Fibroblast of lung (primary cell): ENCODE measurements at regions not wholly inside any gene's neighbourhood (a gene's known extent, or its start where the extent isn't known, plus 50 kb on each side); places are given as distances from the start of the nearest gene placed in this dataset.

Source experiments
- DNase-seq, 2 donors: peaks; one replicate each; pipeline versions ENCODE4 v3.0.0 to v3.0.0-alpha.2; 2010; ENCODE audit warnings: low read depth in 2 of 2
- H2AFZ ChIP-seq: 2 replicates; pipeline ENCODE4 v1.5.1; 2012; ENCODE audit warnings: low read length, control low read depth, inconsistent platforms
- H3K27ac ChIP-seq: 2 replicates; pipeline ENCODE4 v1.5.1; 2011; ENCODE audit warnings: low read length, control low read depth; ENCODE audit not compliant: insufficient read depth
- H3K27me3 ChIP-seq: 2 replicates; pipeline ENCODE4 v1.5.1; 2011; ENCODE audit warnings: mild to moderate bottlenecking, low read length; ENCODE audit not compliant: control insufficient read depth, insufficient read depth
- H3K36me3 ChIP-seq: 2 replicates; pipeline ENCODE4 v1.5.1; 2011; ENCODE audit warnings: low read length; ENCODE audit not compliant: control insufficient read depth, insufficient read depth
- H3K4me1 ChIP-seq: 2 replicates; pipeline ENCODE4 v1.5.1; 2011; ENCODE audit warnings: low read length; ENCODE audit not compliant: control insufficient read depth, insufficient read depth; ENCODE audit errors: extremely low read depth
- H3K4me2 ChIP-seq: 2 replicates; pipeline ENCODE4 v1.5.1; 2011; ENCODE audit warnings: low read length, control low read depth; ENCODE audit not compliant: insufficient read depth; ENCODE audit errors: extremely low read depth
- H3K4me3 ChIP-seq, 4 experiments: fragments of 200-600 bp in 1 of 4; sonication (generic) in 1 of 4; replicated peaks in 1 of 4; 2 replicates each; pipeline ENCODE4 v1.5.1; 2011 to 2016; ENCODE audit warnings: low read length in 4 of 4, low read depth in 3 of 4, mild to moderate bottlenecking in 3 of 4, control low read depth in 2 of 4, inconsistent platforms in 1 of 4, mixed read lengths in 1 of 4; ENCODE audit not compliant: insufficient read depth in 1 of 4; ENCODE audit errors: control extremely low read depth in 1 of 4
- H3K79me2 ChIP-seq: 2 replicates; pipeline ENCODE4 v1.5.1; 2012; ENCODE audit warnings: mild to moderate bottlenecking, low read length, inconsistent platforms; ENCODE audit not compliant: control insufficient read depth, insufficient read depth
- H3K9ac ChIP-seq: 2 replicates; pipeline ENCODE4 v1.5.1; 2011; ENCODE audit warnings: mild to moderate bottlenecking, low read length, control low read depth; ENCODE audit not compliant: insufficient read depth
- H3K9me3 ChIP-seq: 2 replicates; pipeline ENCODE4 v1.5.1; 2012; ENCODE audit warnings: low read depth, low read length; ENCODE audit not compliant: control insufficient read depth, insufficient read depth
- H4K20me1 ChIP-seq: 2 replicates; pipeline ENCODE4 v1.5.1; 2011; ENCODE audit warnings: low read length; ENCODE audit not compliant: control insufficient read depth, insufficient read depth; ENCODE audit errors: extremely low read depth
- EZH2 ChIP-seq: IDR thresholded peaks from 2 replicates; pipeline ENCODE4 v1.5.1; 2012; ENCODE audit warnings: low read length, control low read depth, mild to moderate bottlenecking; ENCODE audit errors: missing control alignments
- TF ChIP-seq, protein P1 (sequence below), 2 donors: IDR thresholded peaks in 1 of 2; conservative IDR thresholded peaks in 1 of 2; 1 replicate in 1 of 2; 2 replicates in 1 of 2; pipeline ENCODE4 v1.5.1; 2011 to 2012; ENCODE audit warnings: low read length in 2 of 2, control low read depth in 1 of 2, inconsistent platforms in 1 of 2, low read depth in 1 of 2, mild to moderate bottlenecking in 1 of 2

DNA sequence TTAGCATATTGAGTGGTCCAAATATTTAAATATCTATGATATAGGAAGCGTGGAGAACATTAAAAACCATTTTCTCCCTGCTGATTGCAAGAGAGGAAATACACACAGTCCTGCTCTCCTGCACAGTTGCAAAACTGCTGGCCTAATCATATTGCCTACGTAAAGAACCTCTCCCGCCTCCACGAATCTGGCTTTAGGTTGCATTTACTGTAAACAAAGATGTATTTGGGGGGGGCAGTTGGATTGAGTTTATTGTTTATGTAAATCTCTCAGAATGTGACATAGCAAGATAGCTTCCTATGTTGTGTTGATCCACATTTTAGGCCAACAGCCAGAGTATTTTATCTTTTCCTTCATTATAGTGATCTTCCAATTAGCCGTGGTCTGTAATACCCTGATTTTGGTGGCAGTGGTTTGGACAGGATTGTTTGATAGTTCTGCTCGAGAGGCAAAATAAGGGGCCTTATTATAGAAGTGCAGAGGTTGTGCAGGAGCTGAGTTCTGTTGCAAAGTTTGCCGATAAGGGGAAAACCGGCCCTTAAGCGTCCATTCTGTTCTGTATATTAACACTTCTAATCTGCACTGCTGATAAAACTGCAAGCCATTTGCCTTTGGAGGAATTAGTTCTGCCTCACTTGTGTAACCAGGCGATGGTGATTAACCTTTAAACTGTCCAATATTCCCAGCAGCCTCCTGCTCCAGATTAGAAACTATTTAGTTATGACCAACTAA is 101.6 kb upstream of the SIX3 start:
- H3K9me3 ChIP-seq: no peaks in the 10 kb centered on the region
- H3K27ac ChIP-seq: no peak overlapping the region
- no peak overlapping the region for H3K4me3 ChIP-seq
- no peak overlapping the region for H2AFZ ChIP-seq
- no peaks in the 10 kb centered on the region for H3K36me3 ChIP-seq
- H4K20me1 ChIP-seq: no peaks in the 10 kb centered on the region
- no peak overlapping the region for H3K9ac ChIP-seq
- DNase-seq: no peak
- peaks cover 2% of the 10 kb centered on the region for H3K27me3 ChIP-seq
- H3K4me2 ChIP-seq: no peak overlapping the region
- H3K4me1 ChIP-seq: no peaks in the 10 kb centered on the region
- no peak for TF ChIP-seq EZH2
- TF ChIP-seq, protein P1, sequence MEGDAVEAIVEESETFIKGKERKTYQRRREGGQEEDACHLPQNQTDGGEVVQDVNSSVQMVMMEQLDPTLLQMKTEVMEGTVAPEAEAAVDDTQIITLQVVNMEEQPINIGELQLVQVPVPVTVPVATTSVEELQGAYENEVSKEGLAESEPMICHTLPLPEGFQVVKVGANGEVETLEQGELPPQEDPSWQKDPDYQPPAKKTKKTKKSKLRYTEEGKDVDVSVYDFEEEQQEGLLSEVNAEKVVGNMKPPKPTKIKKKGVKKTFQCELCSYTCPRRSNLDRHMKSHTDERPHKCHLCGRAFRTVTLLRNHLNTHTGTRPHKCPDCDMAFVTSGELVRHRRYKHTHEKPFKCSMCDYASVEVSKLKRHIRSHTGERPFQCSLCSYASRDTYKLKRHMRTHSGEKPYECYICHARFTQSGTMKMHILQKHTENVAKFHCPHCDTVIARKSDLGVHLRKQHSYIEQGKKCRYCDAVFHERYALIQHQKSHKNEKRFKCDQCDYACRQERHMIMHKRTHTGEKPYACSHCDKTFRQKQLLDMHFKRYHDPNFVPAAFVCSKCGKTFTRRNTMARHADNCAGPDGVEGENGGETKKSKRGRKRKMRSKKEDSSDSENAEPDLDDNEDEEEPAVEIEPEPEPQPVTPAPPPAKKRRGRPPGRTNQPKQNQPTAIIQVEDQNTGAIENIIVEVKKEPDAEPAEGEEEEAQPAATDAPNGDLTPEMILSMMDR (conservative IDR thresholded peaks at IDR 0.05 in 1 of 2, IDR thresholded peaks at IDR 0.05 in 1 of 2; ENCODE audit: low read depth in 1 of 2, low read length in 2 of 2): no peak
- H3K79me2 ChIP-seq: no peaks in the 10 kb centered on the region

GRCh38 chr2:44840503-44840850 is 101.0 kb upstream of the SIX3 start:
- Histone ChIP-seq H2AFZ (no peak overlapping the region), H4K20me1 (no peaks in the 10 kb centered on the region), H3K27me3 (peaks cover 2% of the 10 kb centered on the region), H3K9ac (no peak overlapping the region), H3K79me2 (no peaks in the 10 kb centered on the region), H3K4me2 (no peak overlapping the region), H3K4me1 (no peaks in the 10 kb centered on the region), H3K36me3 (no peaks in the 10 kb centered on the region), H3K27ac (no peak overlapping the region), H3K4me3 (no peak overlapping the region), H3K9me3 (no peaks in the 10 kb centered on the region)
- DNase-seq: no peak
- TF ChIP-seq, protein P1 (conservative IDR thresholded peaks at IDR 0.05 in 1 of 2, IDR thresholded peaks at IDR 0.05 in 1 of 2; ENCODE audit: low read depth in 1 of 2, low read length in 2 of 2): no peak
- TF ChIP-seq EZH2: no peak

GRCh38 chr2:44843086-44843485 is 98.4 kb upstream of the SIX3 start:
- H3K27ac ChIP-seq: no peak overlapping the region
- DNase-seq: no peak
- H3K27me3 ChIP-seq: peaks cover 2% of the 10 kb centered on the region
- H3K4me3 ChIP-seq: no peak overlapping the region
- no peak overlapping the region for H3K9ac ChIP-seq
- no peak for TF ChIP-seq EZH2
- TF ChIP-seq, protein P1 (conservative IDR thresholded peaks at IDR 0.05 in 1 of 2, IDR thresholded peaks at IDR 0.05 in 1 of 2; ENCODE audit: low read depth in 1 of 2, low read length in 2 of 2): no peak
- no peaks in the 10 kb centered on the region for H3K4me1 ChIP-seq
- no peak overlapping the region for H3K4me2 ChIP-seq
- H2AFZ ChIP-seq: no peak overlapping the region
- H3K36me3 ChIP-seq: no peaks in the 10 kb centered on the region
- no peaks in the 10 kb centered on the region for H3K9me3 ChIP-seq
- H3K79me2 ChIP-seq: no peaks in the 10 kb centered on the region
- no peaks in the 10 kb centered on the region for H4K20me1 ChIP-seq
